Nephron progenitor cell (in vitro differentiated cells): ENCODE measurements at regions not wholly inside any gene's neighbourhood (a gene's known extent, or its start where the extent isn't known, plus 50 kb on each side); places are given as distances from the start of the nearest gene placed in this dataset.

Source experiments
- DNase-seq: peaks from one replicate; pipeline ENCODE4 v3.0.0; 2021
- H3K27ac Mint-ChIP-seq: 2 replicates; pipeline ENCODE4 v1.8.0; 2021; ENCODE audit warnings: mild to moderate bottlenecking, moderate library complexity, mixed read lengths
- H3K27me3 Mint-ChIP-seq: 2 replicates; pipeline ENCODE4 v1.8.0; 2021; ENCODE audit warnings: mild to moderate bottlenecking, low read depth, mixed read lengths; ENCODE audit not compliant: poor library complexity
- H3K36me3 Mint-ChIP-seq: 2 replicates; pipeline ENCODE4 v1.8.0; 2021; ENCODE audit warnings: low read depth, mixed read lengths
- H3K4me1 Mint-ChIP-seq: 2 replicates; pipeline ENCODE4 v1.8.0; 2021; ENCODE audit warnings: mixed read lengths
- H3K4me3 Mint-ChIP-seq: 2 replicates; pipeline ENCODE4 v1.8.0; 2021; ENCODE audit warnings: mild to moderate bottlenecking, moderate library complexity, mixed read lengths
- H3K9me3 Mint-ChIP-seq: 2 replicates; pipeline ENCODE4 v1.8.0; 2021; ENCODE audit warnings: mild to moderate bottlenecking, moderate library complexity, mixed read lengths
- TF ChIP-seq, protein P1 (sequence below): fragments of 200-600 bp; sonication (generic); IDR thresholded peaks from 2 replicates; pipeline ENCODE4 v1.5.0; 2021; ENCODE audit warnings: antibody characterized with exemption

DNA sequence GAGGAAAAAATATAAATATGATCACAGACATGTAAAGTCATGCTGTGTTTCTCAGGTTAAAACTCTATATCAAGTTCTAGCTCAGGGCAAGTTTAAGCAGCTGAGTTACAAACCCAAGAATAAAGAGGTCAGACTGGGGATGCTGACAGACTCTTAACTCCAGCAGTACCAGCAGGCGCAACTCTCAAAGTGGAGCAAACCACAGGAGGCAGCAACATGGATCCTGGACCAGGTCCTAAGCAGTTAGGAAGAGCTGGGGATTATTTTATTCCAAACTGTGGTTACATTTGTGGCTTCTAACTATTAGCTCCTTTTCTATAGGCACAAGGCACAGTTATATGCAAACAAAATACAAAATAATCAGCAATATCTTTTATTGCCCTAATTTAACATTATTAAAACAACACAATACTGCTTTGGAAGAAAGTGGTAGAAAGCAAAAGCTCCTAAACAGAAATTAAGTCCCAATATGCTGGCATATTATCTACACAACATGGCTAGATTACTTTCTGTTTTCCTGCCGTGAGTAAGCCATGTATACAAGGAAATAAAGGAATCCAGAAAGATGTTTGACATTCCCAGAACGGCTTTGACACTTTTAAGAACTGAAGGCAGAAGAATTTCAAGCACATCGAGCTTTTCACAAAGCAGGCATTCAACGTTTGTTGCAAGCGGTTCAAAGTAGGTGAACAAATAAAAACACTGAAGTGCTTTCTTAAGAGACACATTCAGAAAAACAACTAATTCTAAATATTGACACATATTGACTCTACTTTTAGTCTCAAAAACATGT lies 378.8 kb upstream of the ZNF608 start:
- TF ChIP-seq, protein P1, sequence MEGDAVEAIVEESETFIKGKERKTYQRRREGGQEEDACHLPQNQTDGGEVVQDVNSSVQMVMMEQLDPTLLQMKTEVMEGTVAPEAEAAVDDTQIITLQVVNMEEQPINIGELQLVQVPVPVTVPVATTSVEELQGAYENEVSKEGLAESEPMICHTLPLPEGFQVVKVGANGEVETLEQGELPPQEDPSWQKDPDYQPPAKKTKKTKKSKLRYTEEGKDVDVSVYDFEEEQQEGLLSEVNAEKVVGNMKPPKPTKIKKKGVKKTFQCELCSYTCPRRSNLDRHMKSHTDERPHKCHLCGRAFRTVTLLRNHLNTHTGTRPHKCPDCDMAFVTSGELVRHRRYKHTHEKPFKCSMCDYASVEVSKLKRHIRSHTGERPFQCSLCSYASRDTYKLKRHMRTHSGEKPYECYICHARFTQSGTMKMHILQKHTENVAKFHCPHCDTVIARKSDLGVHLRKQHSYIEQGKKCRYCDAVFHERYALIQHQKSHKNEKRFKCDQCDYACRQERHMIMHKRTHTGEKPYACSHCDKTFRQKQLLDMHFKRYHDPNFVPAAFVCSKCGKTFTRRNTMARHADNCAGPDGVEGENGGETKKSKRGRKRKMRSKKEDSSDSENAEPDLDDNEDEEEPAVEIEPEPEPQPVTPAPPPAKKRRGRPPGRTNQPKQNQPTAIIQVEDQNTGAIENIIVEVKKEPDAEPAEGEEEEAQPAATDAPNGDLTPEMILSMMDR, result no peak
- Mint-ChIP-seq H3K9me3 (no peaks in the 10 kb centered on the region), H3K27me3 (peaks cover 3% of the 10 kb centered on the region), H3K36me3 (no peaks in the 10 kb centered on the region), H3K4me1 (peaks cover 21% of the 10 kb centered on the region), H3K27ac (no peak overlapping the region), H3K4me3 (no peak overlapping the region)
- no peak for DNase-seq

DNA sequence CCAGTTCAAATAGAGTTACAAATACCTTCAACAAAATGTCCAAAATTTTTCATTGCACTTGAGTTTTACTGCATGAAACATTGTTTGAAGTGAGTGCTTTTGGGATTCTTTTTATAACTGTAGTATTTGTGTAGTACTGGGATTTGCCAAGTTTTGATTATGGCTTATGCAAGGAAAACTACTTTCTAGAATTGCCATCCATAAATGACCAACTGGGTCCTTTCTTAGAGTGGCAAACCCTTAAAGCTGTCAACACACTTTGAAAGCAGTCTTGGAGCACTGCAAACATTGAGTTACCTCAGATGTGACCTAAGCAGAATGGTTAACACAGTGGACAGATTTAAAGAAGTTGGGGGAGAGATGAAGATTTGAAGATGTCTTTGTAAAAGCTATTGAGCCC lies 379.6 kb upstream of the ZNF608 start:
- TF ChIP-seq, protein P1, result no peak
- Mint-ChIP-seq H3K27me3 (peaks cover 3% of the 10 kb centered on the region), H3K9me3 (no peaks in the 10 kb centered on the region), H3K36me3 (no peaks in the 10 kb centered on the region), H3K4me3 (no peak overlapping the region), H3K27ac (no peak overlapping the region), H3K4me1 (peaks cover 21% of the 10 kb centered on the region)
- DNase-seq, result no peak

DNA sequence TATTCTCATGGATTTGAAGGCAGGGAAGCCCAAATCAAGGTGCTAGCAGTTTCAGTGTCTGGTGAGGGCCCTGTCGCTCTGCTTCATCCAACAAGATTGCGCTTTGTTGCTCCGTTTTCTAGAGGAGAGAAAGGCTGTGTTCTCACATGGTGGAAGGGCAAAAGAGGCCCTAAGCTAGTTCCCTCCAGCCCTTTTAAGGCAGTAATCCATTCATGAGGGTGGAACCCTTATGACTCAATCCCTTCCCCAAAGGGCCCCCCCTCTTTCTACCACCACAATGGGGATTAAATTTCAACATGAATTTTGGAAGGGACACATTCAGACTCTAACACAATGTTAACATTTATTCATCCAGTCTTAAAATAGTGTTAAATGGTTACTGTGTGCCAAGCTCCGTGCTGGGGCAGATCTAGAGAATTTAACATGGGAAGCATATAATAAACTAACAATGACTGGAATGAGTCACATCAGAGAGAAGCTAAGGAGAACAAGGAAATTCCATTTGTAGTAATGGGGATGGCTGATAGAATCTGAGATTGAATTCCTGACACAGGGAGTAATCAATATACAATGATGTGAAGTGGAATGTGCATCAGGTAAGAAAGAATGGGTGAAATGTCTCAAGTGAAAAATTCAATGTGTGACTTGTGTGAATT lies 382.8 kb upstream of the ZNF608 start:
- H3K4me3 Mint-ChIP-seq, result no peak overlapping the region
- no peaks in the 10 kb centered on the region for H3K27me3 Mint-ChIP-seq
- H3K36me3 Mint-ChIP-seq, result no peaks in the 10 kb centered on the region
- TF ChIP-seq, protein P1, result no peak
- H3K9me3 Mint-ChIP-seq, result no peaks in the 10 kb centered on the region
- no peak for DNase-seq
- H3K27ac Mint-ChIP-seq, result no peak overlapping the region
- H3K4me1 Mint-ChIP-seq, result peaks cover 22% of the 10 kb centered on the region

DNA sequence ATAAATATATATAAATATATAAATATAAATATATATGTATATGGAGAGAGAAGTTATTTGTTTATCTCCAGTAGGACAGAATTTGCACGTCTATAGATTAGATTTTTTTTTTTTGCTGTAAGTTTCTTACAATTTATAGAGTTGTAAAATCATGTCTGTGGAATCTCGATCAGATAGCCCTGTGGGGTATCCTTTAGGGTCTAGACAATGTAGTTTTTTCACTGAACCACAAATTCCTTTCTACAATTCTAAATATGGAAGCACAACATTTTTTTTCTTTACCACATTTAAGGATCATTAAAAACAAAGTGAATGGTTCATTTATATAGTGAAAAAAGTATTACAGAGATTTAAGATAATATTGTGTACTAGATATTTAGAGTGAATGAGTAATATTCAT lies 384.2 kb upstream of the ZNF608 start:
- no peaks in the 10 kb centered on the region for H3K36me3 Mint-ChIP-seq
- H3K4me1 Mint-ChIP-seq, result peaks cover 26% of the 10 kb centered on the region
- H3K4me3 Mint-ChIP-seq, result no peak overlapping the region
- H3K27ac Mint-ChIP-seq, result no peak overlapping the region
- TF ChIP-seq, protein P1, result no peak
- no peak for DNase-seq
- no peaks in the 10 kb centered on the region for H3K27me3 Mint-ChIP-seq
- H3K9me3 Mint-ChIP-seq, result no peaks in the 10 kb centered on the region

DNA sequence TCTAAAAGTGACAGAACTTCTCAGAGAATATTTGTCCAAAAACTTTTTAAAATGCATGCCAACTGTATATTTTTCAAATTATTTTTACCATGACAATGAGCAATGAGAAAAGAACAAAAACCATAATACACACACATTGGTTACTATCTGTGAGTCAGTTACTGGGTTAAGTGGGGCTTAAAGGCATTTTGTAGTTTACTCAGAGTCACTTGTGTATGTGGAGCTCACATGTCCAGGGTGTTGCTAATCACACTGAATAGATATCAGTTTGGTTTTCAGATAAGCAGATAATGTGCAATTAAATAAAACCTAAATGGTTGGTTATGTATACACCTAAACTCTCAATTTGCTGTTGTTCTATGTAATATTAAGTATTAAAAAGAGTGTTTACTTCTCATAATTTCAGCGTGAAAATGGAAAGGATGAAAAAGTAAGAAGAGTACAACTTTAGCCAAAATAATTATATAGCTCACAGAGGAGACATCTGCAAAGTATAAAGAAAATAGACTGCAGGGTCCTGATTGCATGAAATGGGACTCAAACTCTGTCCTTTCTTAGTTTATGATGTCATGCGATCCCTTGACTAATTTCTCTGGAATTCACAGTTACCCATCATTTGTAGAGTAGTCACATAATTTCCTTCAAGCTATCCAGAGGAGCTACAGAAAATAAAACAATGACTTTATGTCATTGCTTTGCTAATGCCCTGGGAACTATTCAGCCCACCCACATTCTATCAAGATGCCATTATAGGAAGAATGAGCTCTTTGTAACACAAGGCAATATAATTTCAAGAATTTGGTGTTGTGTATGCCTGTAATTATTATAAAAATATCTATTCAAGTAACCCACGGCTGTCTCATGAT lies 388.0 kb upstream of the ZNF608 start:
- peaks cover 19% of the 10 kb centered on the region for H3K4me1 Mint-ChIP-seq
- no peak overlapping the region for H3K27ac Mint-ChIP-seq
- peaks cover 5% of the 10 kb centered on the region for H3K9me3 Mint-ChIP-seq
- no peaks in the 10 kb centered on the region for H3K27me3 Mint-ChIP-seq
- peaks cover 6% of the 10 kb centered on the region for H3K36me3 Mint-ChIP-seq
- no peak overlapping the region for H3K4me3 Mint-ChIP-seq
- no peak for DNase-seq
- TF ChIP-seq, protein P1, result no peak
